ENCODE measurements at regions not wholly inside any gene's neighbourhood (a gene's known extent, or its start where the extent isn't known, plus 50 kb on each side); places are given as distances from the start of the nearest gene placed in this dataset.

DNA sequence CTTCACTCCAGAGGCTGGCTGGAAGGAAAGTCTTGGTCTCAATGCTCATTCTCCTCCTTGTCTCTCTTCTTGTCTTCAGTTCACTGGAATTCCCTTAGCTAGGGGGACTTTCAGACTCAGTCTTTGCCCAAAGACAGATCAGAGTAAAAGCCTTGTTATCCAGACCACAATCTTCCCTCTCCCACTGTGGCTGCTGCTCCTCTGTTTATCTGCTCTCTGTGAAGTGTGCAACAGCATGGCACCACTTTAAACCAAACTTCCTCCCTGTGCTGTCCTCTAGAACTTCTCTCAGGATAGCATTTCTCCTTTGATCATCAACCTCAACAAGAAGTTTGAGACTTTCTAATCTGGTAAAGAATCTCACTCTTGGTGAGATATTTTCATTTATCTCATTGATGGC is 530.1 kb upstream of the SLIT2 start:
- no peaks in the 10 kb centered on the region for H3K36me3 ChIP-seq
- DNase-seq (no peak), ATAC-seq (no peak), FAIRE-seq (no peak)
- H3K27ac ChIP-seq, result no peak overlapping the region
- no peak overlapping the region for H3K4me3 ChIP-seq
- no peaks in the 10 kb centered on the region for H3K9me3 ChIP-seq
- intact Hi-C loops (cut with DNase I), result no loop called here
- no peaks in the 10 kb centered on the region for H3K4me1 ChIP-seq
- TF ChIP-seq CTCF (IDR thresholded peaks at IDR 0.05), result no peak
- H3K27me3 ChIP-seq, result no peaks in the 10 kb centered on the region

DNA sequence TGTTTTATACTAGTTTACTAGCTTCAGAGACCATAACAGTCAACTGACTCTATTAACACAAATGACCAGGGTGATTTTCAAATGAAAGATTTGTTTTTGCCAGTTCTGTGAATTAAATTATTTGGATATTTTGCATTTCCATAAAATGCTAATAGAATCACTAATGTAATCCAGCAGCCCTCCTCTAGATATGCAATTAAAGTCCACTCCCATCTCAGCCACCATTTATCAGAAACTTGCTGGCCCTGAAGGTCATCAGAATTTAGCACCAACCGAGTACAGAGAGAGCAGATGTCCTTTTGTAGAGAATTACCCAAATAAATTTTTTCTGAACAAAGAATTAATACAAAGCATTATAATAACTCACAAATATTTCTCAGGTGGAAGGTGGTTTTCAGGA is 531.1 kb upstream of the SLIT2 start:
- Histone ChIP-seq H3K27me3 (no peaks in the 10 kb centered on the region), H3K36me3 (no peaks in the 10 kb centered on the region), H3K27ac (no peak overlapping the region), H3K4me3 (no peak overlapping the region), H3K4me1 (no peaks in the 10 kb centered on the region), H3K9me3 (no peaks in the 10 kb centered on the region)
- intact Hi-C loops (cut with DNase I), result no loop called here
- ATAC-seq (no peak), FAIRE-seq (no peak), DNase-seq (no peak)
- no peak for TF ChIP-seq CTCF (IDR thresholded peaks at IDR 0.05)
- WGBS, 2 donors, result 25 to 32% methylated on average over 1 of the region's 1 CpG

- Histone ChIP-seq H3K27me3 (no peaks in the 10 kb centered on the region), H3K36me3 (no peaks in the 10 kb centered on the region), H3K27ac (no peak overlapping the region), H3K9me3 (no peaks in the 10 kb centered on the region), H3K4me3 (no peak overlapping the region), H3K4me1 (no peaks in the 10 kb centered on the region)
- no peak for DNase-seq
- FAIRE-seq, result no peak
- TF ChIP-seq CTCF (IDR thresholded peaks at IDR 0.05), result no peak
- intact Hi-C loops (cut with DNase I), result no loop called here
- no peak for ATAC-seq
Measured at GRCh38 chr4:19720190-19720589, 531.5 kb upstream of the SLIT2 start.

DNA sequence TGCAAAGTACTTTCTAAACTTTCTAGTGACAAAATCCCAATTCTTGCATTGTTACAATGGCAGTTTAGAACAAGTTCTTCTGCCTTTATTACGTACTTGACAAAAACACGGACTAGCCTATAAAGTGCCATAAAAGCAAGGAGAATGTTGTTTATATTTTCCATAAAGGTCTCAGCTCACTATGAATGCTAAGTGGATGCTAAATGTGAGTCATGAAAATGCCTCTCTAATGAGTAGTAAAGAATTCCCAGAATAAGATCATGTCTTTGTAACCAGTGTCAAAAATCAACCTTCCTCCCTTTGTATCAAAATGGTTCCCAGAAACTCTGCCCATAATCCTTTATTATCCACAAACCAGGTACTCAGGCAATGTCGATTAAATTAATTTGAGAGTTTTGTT is 539.8 kb upstream of the SLIT2 start:
- Histone ChIP-seq H3K9me3 (no peaks in the 10 kb centered on the region), H3K36me3 (no peaks in the 10 kb centered on the region), H3K27me3 (no peaks in the 10 kb centered on the region), H3K4me3 (no peak overlapping the region), H3K4me1 (no peaks in the 10 kb centered on the region), H3K27ac (no peak overlapping the region)
- intact Hi-C loops (cut with DNase I), result no loop called here
- FAIRE-seq (no peak), ATAC-seq (no peak), DNase-seq (no peak)
- no peak for TF ChIP-seq CTCF (IDR thresholded peaks at IDR 0.05)
- 57 to 76% methylated on average over 3 of the region's 3 CpGs for WGBS, 2 donors

- FAIRE-seq (no peak), ATAC-seq (no peak), DNase-seq (no peak)
- 59 to 78% methylated on average over 1 of the region's 1 CpG for WGBS, 2 donors
- no peaks in the 10 kb centered on the region for H3K9me3 ChIP-seq
- no peaks in the 10 kb centered on the region for H3K36me3 ChIP-seq
- no peaks in the 10 kb centered on the region for H3K27me3 ChIP-seq
- H3K27ac ChIP-seq, result no peak overlapping the region
- no peak for TF ChIP-seq CTCF (IDR thresholded peaks at IDR 0.05)
- intact Hi-C loops (cut with DNase I), result no loop called here
- no peak overlapping the region for H3K4me3 ChIP-seq
- H3K4me1 ChIP-seq, result no peaks in the 10 kb centered on the region
Measured at GRCh38 chr4:19707876-19708275, 543.8 kb upstream of the SLIT2 start.
